H1 (cell line): ENCODE measurements at regions not wholly inside any gene's neighbourhood (a gene's known extent, or its start where the extent isn't known, plus 50 kb on each side); places are given as distances from the start of the nearest gene placed in this dataset. TPM values are rescaled to one million over a fixed set of nuclear protein-coding genes. Genes with fewer than 3 reads are reported as not detected.

Experiments
- CTCF ChIA-PET: fragments of 300-600 bp; sonication (Branson Sonifier 250); formaldehyde crosslinking; loops from one replicate; lab custom pipeline; 2021; ENCODE audit not compliant: partially characterized antibody; lab: Charles Lee
- POLR2A ChIA-PET: fragments of 300-600 bp; sonication (Branson Sonifier 250); formaldehyde crosslinking; loops from one replicate; lab custom pipeline; 2021; ENCODE audit warnings: inconsistent platforms; ENCODE audit not compliant: partially characterized antibody; lab: Charles Lee
- DNase-seq, 2 experiments: peaks; one replicate each; pipeline versions ENCODE4 v3.0.0 to v3.0.0-alpha.2; 2010 to 2022; ENCODE audit warnings: low spot score in 2 of 2, low read depth in 1 of 2, mixed read lengths in 1 of 2
- FAIRE-seq: peaks from 2 replicates; lab custom pipeline; 2011; peaks lifted over from hg19 to GRCh38; lab: Jason Lieb, UNC
- H2AFZ ChIP-seq: 2 replicates; pipeline ENCODE4 v1.8.1; 2012; ENCODE audit warnings: low read length, inconsistent platforms
- H2AK5ac ChIP-seq: 2 replicates; pipeline ENCODE4 v1.6.1; 2013; ENCODE audit warnings: low read depth, low read length
- H2BK120ac ChIP-seq: replicated peaks from 2 replicates; pipeline ENCODE3; 2013; ENCODE audit warnings: low read depth, low read length, inconsistent platforms
- H2BK12ac ChIP-seq: 2 replicates; pipeline ENCODE4 v1.6.1; 2013; ENCODE audit warnings: low read depth, low read length
- H2BK15ac ChIP-seq: 2 replicates; pipeline ENCODE4 v1.6.1; 2013; ENCODE audit warnings: low read length
- H2BK20ac ChIP-seq: 2 replicates; pipeline ENCODE4 v1.6.1; 2013; ENCODE audit warnings: low read length
- H2BK5ac ChIP-seq: 2 replicates; pipeline ENCODE4 v1.6.1; 2013; ENCODE audit warnings: low read depth, low read length
- H3K14ac ChIP-seq: 2 replicates; pipeline ENCODE4 v1.6.1; 2013; ENCODE audit warnings: inconsistent platforms; ENCODE audit not compliant: insufficient read length
- H3K18ac ChIP-seq: 2 replicates; pipeline ENCODE4 v1.6.1; 2013; ENCODE audit warnings: low read length; ENCODE audit errors: extremely low read depth
- H3K23ac ChIP-seq: 2 replicates; pipeline ENCODE4 v1.6.1; 2013; ENCODE audit warnings: inconsistent platforms; ENCODE audit not compliant: insufficient read length
- H3K23me2 ChIP-seq: 2 replicates; pipeline ENCODE4 v1.6.1; 2013; ENCODE audit warnings: low read depth, low read length
- H3K27ac ChIP-seq: 2 replicates; pipeline ENCODE4 v1.6.1; 2011; ENCODE audit warnings: low read depth, low read length, inconsistent platforms
- H3K27me3 ChIP-seq, 4 experiments: replicated peaks in 1 of 4; 1 replicate in 1 of 4; 2 replicates in 3 of 4; pipeline versions ENCODE4 v1.6.1 to v1.8.1; 2011 to 2013; ENCODE audit warnings: low read length in 3 of 4, mild to moderate bottlenecking in 3 of 4, inconsistent platforms in 2 of 4, mixed read lengths in 2 of 4, moderate library complexity in 1 of 4; ENCODE audit not compliant: control insufficient read depth in 3 of 4, insufficient read depth in 3 of 4; ENCODE audit errors: extremely low read depth in 1 of 4
- H3K36me3 ChIP-seq, 4 experiments: 2 replicates each; pipeline versions ENCODE4 v1.6.1 to v1.8.1; 2011 to 2013; ENCODE audit warnings: mild to moderate bottlenecking in 4 of 4, low read length in 3 of 4, moderate library complexity in 2 of 4, control low read depth in 1 of 4, inconsistent platforms in 1 of 4; ENCODE audit not compliant: insufficient read depth in 4 of 4, control insufficient read depth in 2 of 4
- H3K4ac ChIP-seq: replicated peaks from 2 replicates; pipeline ENCODE3; 2013; ENCODE audit warnings: low read length, low read depth, mixed read lengths, inconsistent platforms; ENCODE audit not compliant: insufficient read length
- H3K4me1 ChIP-seq, 4 experiments: replicated peaks in 1 of 4; 1 replicate in 1 of 4; 2 replicates in 3 of 4; pipeline versions ENCODE4 v1.6.1 to v1.8.1; 2011 to 2013; ENCODE audit warnings: low read length in 3 of 4, inconsistent platforms in 2 of 4, mixed read lengths in 1 of 4; ENCODE audit not compliant: insufficient read depth in 4 of 4, control insufficient read depth in 3 of 4
- H3K4me2 ChIP-seq, 2 experiments: 2 replicates each; pipeline versions ENCODE4 v1.6.1 to v1.8.1; 2011 to 2013; ENCODE audit warnings: low read depth in 2 of 2, low read length in 2 of 2, control low read depth in 1 of 2, inconsistent platforms in 1 of 2, mild to moderate bottlenecking in 1 of 2; ENCODE audit not compliant: insufficient read depth in 1 of 2
- H3K4me3 ChIP-seq, 4 experiments: fragments of 200-600, 300-600 bp in 1 of 4; sonication (generic), shearing (Covaris generic), sonication (Bioruptor Twin) in 1 of 4; 2 replicates each; pipeline versions ENCODE4 v1.5.1 to v1.8.1; 2011 to 2016; ENCODE audit warnings: low read length in 4 of 4, low read depth in 3 of 4, control low read depth in 2 of 4, inconsistent platforms in 2 of 4, mild to moderate bottlenecking in 2 of 4, mixed read lengths in 1 of 4, moderate library complexity in 1 of 4; ENCODE audit not compliant: insufficient read depth in 2 of 4; ENCODE audit errors: extremely low read depth in 1 of 4
- H3K56ac ChIP-seq: replicated peaks from 2 replicates; pipeline ENCODE3; 2013; ENCODE audit warnings: low read depth, mild to moderate bottlenecking, mixed read lengths, low read length, inconsistent platforms; ENCODE audit not compliant: insufficient read length
- H3K79me1 ChIP-seq: 2 replicates; pipeline ENCODE4 v1.6.1; 2013; ENCODE audit warnings: low read depth, low read length, control low read depth
- H3K79me2 ChIP-seq, 2 experiments: 2 replicates each; pipeline versions ENCODE4 v1.6.1 to v1.8.1; 2012 to 2013; ENCODE audit warnings: low read length in 2 of 2, mild to moderate bottlenecking in 2 of 2, inconsistent platforms in 1 of 2; ENCODE audit not compliant: insufficient read depth in 2 of 2, control insufficient read depth in 1 of 2
- H3K9ac ChIP-seq, 4 experiments: replicated peaks in 1 of 4; 1 replicate in 1 of 4; 2 replicates in 3 of 4; pipeline versions ENCODE4 v1.6.1 to v1.8.1; 2011 to 2013; ENCODE audit warnings: low read depth in 3 of 4, low read length in 3 of 4, control low read depth in 2 of 4, mild to moderate bottlenecking in 2 of 4, moderate library complexity in 2 of 4, inconsistent platforms in 1 of 4; ENCODE audit errors: extremely low read depth in 1 of 4
- H3K9me3 ChIP-seq, 2 experiments: 2 replicates each; pipeline versions ENCODE4 v1.6.1 to v1.8.1; 2012 to 2013; ENCODE audit warnings: mild to moderate bottlenecking in 2 of 2, moderate library complexity in 2 of 2, control low read depth in 1 of 2, inconsistent platforms in 1 of 2, low read depth in 1 of 2, low read length in 1 of 2, mixed read lengths in 1 of 2; ENCODE audit not compliant: insufficient read depth in 2 of 2
- H4K20me1 ChIP-seq, 2 experiments: replicated peaks in 1 of 2; 2 replicates each; pipeline versions ENCODE3 to v1.8.1; 2011 to 2013; ENCODE audit warnings: inconsistent platforms in 2 of 2, low read length in 2 of 2, mild to moderate bottlenecking in 1 of 2; ENCODE audit not compliant: insufficient read depth in 2 of 2, control insufficient read depth in 1 of 2
- H4K5ac ChIP-seq: 2 replicates; pipeline ENCODE4 v1.6.1; 2013; ENCODE audit warnings: low read length, low read depth, mixed read lengths, inconsistent platforms; ENCODE audit not compliant: insufficient read length
- H4K8ac ChIP-seq: 2 replicates; pipeline ENCODE4 v1.8.0; 2013; ENCODE audit warnings: mild to moderate bottlenecking, moderate library complexity, low read length, inconsistent platforms; ENCODE audit not compliant: insufficient read depth; ENCODE audit errors: extremely low read depth
- H4K91ac ChIP-seq: replicated peaks from 2 replicates; pipeline ENCODE3; 2013; ENCODE audit warnings: low read length, mixed read lengths, inconsistent platforms; ENCODE audit not compliant: insufficient read length
- FOSL1 ChIP-seq: IDR thresholded peaks from 2 replicates; pipeline ENCODE4 v1.6.1; 2011; ENCODE audit warnings: mild to moderate bottlenecking, low read depth, low read length, moderate library complexity; ENCODE audit not compliant: insufficient read depth
- KDM4A ChIP-seq: IDR thresholded peaks from one replicate; pipeline ENCODE4 v1.7.1; 2012; ENCODE audit warnings: low read depth, mild to moderate bottlenecking, moderate library complexity, low read length, inconsistent platforms; ENCODE audit not compliant: severe bottlenecking
- small RNA-seq: library from polyadenylated mRNA; stranded (forward); fragments of <200 nt; extraction: miRNeasy Mini kit (QIAGEN cat#:217004); gene quantifications from one replicate; pipeline ENCODE3, GENCODE V24; 2013; ENCODE audit not compliant: insufficient read depth

DNA sequence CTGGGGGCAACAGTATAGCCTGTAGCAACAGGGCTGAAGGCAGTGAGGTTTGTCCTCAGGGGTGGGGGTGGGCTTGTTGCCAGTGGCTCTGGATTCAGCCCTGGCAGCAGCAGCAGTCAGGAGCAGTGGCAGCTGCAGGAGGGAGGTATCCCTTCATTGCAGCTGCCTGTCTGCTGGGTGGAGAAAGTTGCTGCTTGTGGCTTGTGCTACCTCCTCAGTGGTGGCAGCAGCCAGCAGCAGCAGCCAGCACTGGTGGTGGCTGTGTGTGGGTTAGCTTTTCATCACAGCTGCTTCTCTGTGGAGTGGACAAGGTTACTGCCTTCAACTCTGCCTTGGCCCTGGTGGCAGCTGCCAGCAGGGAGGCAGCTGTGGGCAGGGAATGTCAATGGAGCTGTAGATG is 94.9 kb downstream of the ARL6IP6 start:
- no peak overlapping the region for H2BK120ac ChIP-seq
- H2BK20ac ChIP-seq: no peak overlapping the region
- H3K56ac ChIP-seq: no peak overlapping the region
- H3K4me2 ChIP-seq: no peak overlapping the region
- no peak overlapping the region for H3K23ac ChIP-seq
- ChIA-PET CTCF (interaction anchor here (0.8 to 1.6 kb wide), 3 partner anchors 9 to 70 kb away, joined by 4 read pairs; no protein-coding TSS in a partner anchor), POLR2A (no interaction called here)
- H3K9ac ChIP-seq: no peak overlapping the region
- no peak overlapping the region for H2BK5ac ChIP-seq
- H3K9me3 ChIP-seq: 0 out of 4 replicates have a peak, but pooled peaks cover 0 to 2% of the 10 kb centered on the region in 2 experiments
- no peak overlapping the region for H3K27ac ChIP-seq
- H3K4me1 ChIP-seq: no peaks in the 10 kb centered on the region
- no peaks in the 10 kb centered on the region for H3K79me1 ChIP-seq
- no peaks in the 10 kb centered on the region for H4K20me1 ChIP-seq
- H2AK5ac ChIP-seq: no peak overlapping the region
- FAIRE-seq (no peak), DNase-seq (no peak)
- H3K18ac ChIP-seq: no peak overlapping the region
- no peaks in the 10 kb centered on the region for H3K79me2 ChIP-seq
- TF ChIP-seq KDM4A (no peak), FOSL1 (no peak)
- no peak overlapping the region for H2BK12ac ChIP-seq
- H4K8ac ChIP-seq: 0 out of 2 replicates have a peak overlapping the region, but pooled peaks have one; percentile 5
- no peak overlapping the region for H3K14ac ChIP-seq
- H2AFZ ChIP-seq: no peak overlapping the region
- no peaks in the 10 kb centered on the region for H3K36me3 ChIP-seq
- H3K4me3 ChIP-seq: no peak overlapping the region
- H3K23me2 ChIP-seq: no peaks in the 10 kb centered on the region; the same call in 1 of the 2 replicates
- H4K5ac ChIP-seq: no peak overlapping the region
- no peak overlapping the region for H3K4ac ChIP-seq
- no peak overlapping the region for H4K91ac ChIP-seq
- H3K27me3 ChIP-seq: no peaks in the 10 kb centered on the region
- no peak overlapping the region for H2BK15ac ChIP-seq

Small RNAs in the stretch of these regions (small RNA-seq; reads per million reads assigned to genes)
- gene AC009969.1 (not detected), gene AC079150.2 (not detected)
